ENCODE measurements at regions not wholly inside any gene's neighbourhood (a gene's known extent, or its start where the extent isn't known, plus 50 kb on each side); places are given as distances from the start of the nearest gene placed in this dataset.

- H3K36me3 ChIP-seq (replicated peaks in 1 of 2; ENCODE audit: insufficient read depth in 1 of 2, low read depth in 2 of 2), result no peaks in the 10 kb centered on the region
- H3K27me3 ChIP-seq, result no peaks in the 10 kb centered on the region
- 56 to 62% methylated on average over 1 of the region's 1 CpG for WGBS, 2 donors
- ATAC-seq (no peak), DNase-seq (no peak)
- H3K4me1 ChIP-seq, result no peaks in the 10 kb centered on the region
- H3K4me3 ChIP-seq, result no peak overlapping the region
- TF ChIP-seq CTCF (IDR thresholded peaks at IDR 0.05) (no peak), POLR2A (IDR thresholded peaks at IDR 0.05) (no peak)
- H3K27ac ChIP-seq, result no peak overlapping the region
- no peaks in the 10 kb centered on the region for H3K9me3 ChIP-seq
- intact Hi-C loops (cut with DNase I), result no loop called here
Measured at GRCh38 chr4:96342196-96342595, 502.3 kb downstream of the PDHA2 start.

- intact Hi-C loops (cut with DNase I), result no loop called here
- Histone ChIP-seq H3K4me1 (no peaks in the 10 kb centered on the region), H3K27me3 (no peaks in the 10 kb centered on the region), H3K27ac (no peak overlapping the region), H3K9me3 (no peaks in the 10 kb centered on the region), H3K36me3 (replicated peaks in 1 of 2; ENCODE audit: insufficient read depth in 1 of 2, low read depth in 2 of 2) (no peaks in the 10 kb centered on the region), H3K4me3 (no peak overlapping the region)
- DNase-seq (no peak), ATAC-seq (no peak)
- 43 to 54% methylated on average over 2 of the region's 2 CpGs for WGBS, 2 donors
- no peak for TF ChIP-seq POLR2A (IDR thresholded peaks at IDR 0.05)
- no peak for TF ChIP-seq CTCF (IDR thresholded peaks at IDR 0.05)
Measured at GRCh38 chr4:96342790-96343455, 503.0 kb downstream of the PDHA2 start.

GRCh38 chr4:96343836-96344235 lies 503.9 kb downstream of the PDHA2 start:
- Histone ChIP-seq H3K36me3 (replicated peaks in 1 of 2; ENCODE audit: insufficient read depth in 1 of 2, low read depth in 2 of 2) (no peaks in the 10 kb centered on the region), H3K9me3 (no peaks in the 10 kb centered on the region), H3K4me1 (no peaks in the 10 kb centered on the region), H3K27me3 (no peaks in the 10 kb centered on the region), H3K4me3 (no peak overlapping the region), H3K27ac (no peak overlapping the region)
- ATAC-seq (no peak), DNase-seq (no peak)
- intact Hi-C loops (cut with DNase I), result no loop called here
- no peak for TF ChIP-seq CTCF (IDR thresholded peaks at IDR 0.05)
- no peak for TF ChIP-seq POLR2A (IDR thresholded peaks at IDR 0.05)

GRCh38 chr4:96347582-96347981 lies 507.7 kb downstream of the PDHA2 start:
- 65 to 71% methylated on average over 2 of the region's 2 CpGs for WGBS, 2 donors
- Histone ChIP-seq H3K27ac (no peak overlapping the region), H3K4me3 (no peak overlapping the region), H3K36me3 (replicated peaks in 1 of 2; ENCODE audit: insufficient read depth in 1 of 2, low read depth in 2 of 2) (no peaks in the 10 kb centered on the region), H3K4me1 (no peaks in the 10 kb centered on the region), H3K9me3 (no peaks in the 10 kb centered on the region), H3K27me3 (no peaks in the 10 kb centered on the region)
- ATAC-seq, result no peak
- no peak for TF ChIP-seq POLR2A (IDR thresholded peaks at IDR 0.05)
- no peak for TF ChIP-seq CTCF (IDR thresholded peaks at IDR 0.05)
- intact Hi-C loops (cut with DNase I), result no loop called here
- no peak for DNase-seq

- no peaks in the 10 kb centered on the region for H3K27me3 ChIP-seq
- no peaks in the 10 kb centered on the region for H3K4me1 ChIP-seq
- no peaks in the 10 kb centered on the region for H3K36me3 ChIP-seq (replicated peaks in 1 of 2; ENCODE audit: insufficient read depth in 1 of 2, low read depth in 2 of 2)
- TF ChIP-seq POLR2A (IDR thresholded peaks at IDR 0.05) (no peak), CTCF (IDR thresholded peaks at IDR 0.05) (peak in 2 of 7 experiments; percentile 14 to 33)
- peak in 1 of 4 donors; percentile 8 for DNase-seq
- no peak overlapping the region for H3K4me3 ChIP-seq
- intact Hi-C loops (cut with DNase I), result no loop called here
- 15 to 25% methylated on average over 3 of the region's 3 CpGs for WGBS, 2 donors
- H3K27ac ChIP-seq, result no peak overlapping the region
- ATAC-seq, result no peak
- no peaks in the 10 kb centered on the region for H3K9me3 ChIP-seq
Measured at GRCh38 chr4:96352051-96352517, 512.2 kb downstream of the PDHA2 start.

Data from body of pancreas (tissue), 4 donors.